ENCODE measurements at regions not wholly inside any gene's neighbourhood (a gene's known extent, or its start where the extent isn't known, plus 50 kb on each side); places are given as distances from the start of the nearest gene placed in this dataset.

DNA sequence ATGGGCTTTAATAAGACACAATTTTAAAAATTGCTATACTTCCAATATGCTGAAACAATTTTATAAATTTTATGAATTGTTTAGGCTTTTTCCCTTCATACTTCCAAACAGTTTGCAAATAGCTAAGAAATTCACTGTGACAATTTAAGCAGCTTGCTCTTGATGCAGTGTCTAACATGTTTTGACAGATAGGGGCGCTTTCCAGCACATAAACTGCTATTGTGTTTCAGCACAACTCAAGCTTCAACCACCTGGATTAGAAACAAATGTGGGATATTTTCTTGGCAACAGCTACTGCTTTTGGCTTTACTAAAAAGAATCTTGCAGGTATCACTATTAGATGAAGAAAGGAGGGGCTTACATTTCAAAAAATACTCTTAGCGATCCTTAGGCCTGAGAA is 565.8 kb upstream of the DPPA4 start:
- DNase-seq (ENCODE audit: low read depth): no peak

- no peak for DNase-seq (ENCODE audit: low read depth)
Observed at GRCh38 chr3:109910772-109911171, 573.4 kb upstream of the DPPA4 start.

DNA sequence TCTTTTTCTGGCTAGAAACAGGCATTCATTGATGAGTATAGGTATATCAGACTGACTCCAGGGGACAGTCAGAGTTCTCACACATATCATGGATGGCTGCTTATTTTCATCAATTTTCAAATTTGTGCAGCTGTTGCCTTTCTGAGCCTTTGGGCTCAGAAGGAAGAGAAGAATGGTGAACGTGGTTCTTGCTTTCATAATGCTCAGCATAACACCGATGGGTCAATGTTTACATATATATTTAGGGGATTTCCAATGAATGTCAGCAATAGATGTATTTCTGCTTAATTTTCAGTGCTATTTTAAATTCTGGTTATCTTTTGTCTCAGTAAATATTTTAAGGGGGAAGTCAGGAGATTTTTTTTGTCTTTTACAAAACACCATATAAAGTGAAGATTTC is 581.4 kb upstream of the DPPA4 start:
- DNase-seq (ENCODE audit: low read depth): no peak

- DNase-seq (ENCODE audit: low read depth): no peak
Observed at GRCh38 chr3:109920749-109921148, 583.4 kb upstream of the DPPA4 start.

DNA sequence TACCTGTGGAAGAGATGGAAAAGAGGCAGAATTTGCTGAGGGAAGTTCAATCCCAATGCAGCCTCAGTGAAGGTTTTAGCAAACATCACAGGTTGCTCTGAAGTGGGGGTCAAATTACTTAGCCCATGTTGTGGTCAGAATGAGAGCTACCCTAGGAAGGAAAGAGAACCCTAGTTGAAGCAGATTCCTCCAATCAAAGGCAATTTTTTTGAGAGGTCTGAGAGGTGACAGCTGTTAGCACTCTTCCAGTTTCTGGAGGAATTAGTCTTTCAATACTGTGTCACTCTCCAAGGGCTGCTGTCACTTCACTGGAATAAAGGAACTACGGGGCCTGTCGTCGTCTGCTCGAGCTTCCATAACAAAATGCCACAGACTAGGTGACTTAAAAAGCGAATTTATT is 584.2 kb upstream of the DPPA4 start:
- no peak for DNase-seq (ENCODE audit: low read depth)

DNA sequence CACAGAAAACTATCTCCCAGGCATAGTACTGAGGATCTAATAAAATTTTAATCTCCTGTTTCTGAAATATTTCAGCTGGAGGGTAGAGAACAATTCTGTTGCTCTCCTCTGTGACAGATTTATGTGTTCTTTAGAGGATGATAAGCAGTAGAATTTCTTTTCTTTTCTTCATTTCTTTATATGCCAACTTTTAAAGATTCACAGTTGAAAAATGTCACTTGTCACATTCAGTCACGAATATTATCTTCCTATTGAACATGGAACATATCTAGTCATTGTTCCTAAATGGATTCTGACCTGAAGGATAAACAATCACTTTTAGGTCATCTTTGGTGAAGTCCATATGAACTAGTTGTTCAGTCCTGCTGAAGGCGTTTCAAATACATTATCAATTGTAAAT is 585.5 kb upstream of the DPPA4 start:
- no peak for DNase-seq (ENCODE audit: low read depth)

- DNase-seq (ENCODE audit: low read depth): no peak
Observed at GRCh38 chr3:109923431-109923830, 586.1 kb upstream of the DPPA4 start.

- no peak for DNase-seq (ENCODE audit: low read depth)
Observed at GRCh38 chr3:109924196-109924595, 586.9 kb upstream of the DPPA4 start.

DNA sequence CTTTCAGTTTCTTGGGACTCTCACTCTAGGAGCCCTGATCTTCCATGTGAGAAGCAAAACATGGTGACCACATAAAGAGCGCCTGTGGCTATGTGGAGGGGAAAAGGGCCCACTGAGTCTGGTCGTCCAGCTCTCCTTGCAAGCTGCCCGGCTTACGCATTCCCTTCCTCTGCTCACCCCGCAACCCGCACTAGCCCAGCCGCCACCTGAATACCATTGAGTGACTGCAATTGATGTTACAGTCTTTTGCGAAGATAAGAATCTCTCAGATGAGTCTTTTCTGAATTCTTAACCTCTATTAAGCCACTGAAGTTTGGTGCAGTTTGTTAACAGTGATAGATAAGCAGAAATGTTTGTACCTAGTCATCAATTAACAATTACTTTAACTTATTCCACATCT is 589.0 kb upstream of the DPPA4 start:
- no peak for DNase-seq (ENCODE audit: low read depth)

GRCh38 chr3:109927161-109927560 is 589.8 kb upstream of the DPPA4 start:
- no peak for DNase-seq (ENCODE audit: low read depth)

- no peak for DNase-seq (ENCODE audit: low read depth)
Observed at GRCh38 chr3:109927726-109928125, 590.4 kb upstream of the DPPA4 start.

GRCh38 chr3:109930582-109930981 is 593.2 kb upstream of the DPPA4 start:
- no peak for DNase-seq (ENCODE audit: low read depth)

DNA sequence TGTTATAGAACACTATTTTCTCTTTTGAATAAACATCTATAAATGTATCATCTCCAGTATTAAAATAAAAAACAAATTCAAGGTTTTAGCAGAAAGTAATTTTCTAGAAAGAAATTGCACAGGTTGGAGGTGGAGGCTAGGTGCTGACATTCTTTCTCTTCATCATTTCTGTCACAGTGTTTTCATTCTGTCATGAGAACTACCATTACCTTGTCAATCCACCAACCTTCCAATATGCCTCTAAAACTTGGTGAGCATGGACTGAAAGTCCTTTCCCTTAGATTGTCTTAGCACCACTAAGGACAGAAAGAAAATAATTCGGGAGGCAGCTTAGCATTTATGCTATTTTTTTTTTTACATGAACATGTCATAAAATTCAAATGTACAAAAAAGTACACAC is 596.2 kb upstream of the DPPA4 start:
- DNase-seq (ENCODE audit: low read depth): no peak

GRCh38 chr3:109939817-109940216 is 602.5 kb upstream of the DPPA4 start:
- no peak for DNase-seq (ENCODE audit: low read depth)

- no peak for DNase-seq (ENCODE audit: low read depth)
Observed at GRCh38 chr3:109943181-109943580, 605.8 kb upstream of the DPPA4 start.

DNA sequence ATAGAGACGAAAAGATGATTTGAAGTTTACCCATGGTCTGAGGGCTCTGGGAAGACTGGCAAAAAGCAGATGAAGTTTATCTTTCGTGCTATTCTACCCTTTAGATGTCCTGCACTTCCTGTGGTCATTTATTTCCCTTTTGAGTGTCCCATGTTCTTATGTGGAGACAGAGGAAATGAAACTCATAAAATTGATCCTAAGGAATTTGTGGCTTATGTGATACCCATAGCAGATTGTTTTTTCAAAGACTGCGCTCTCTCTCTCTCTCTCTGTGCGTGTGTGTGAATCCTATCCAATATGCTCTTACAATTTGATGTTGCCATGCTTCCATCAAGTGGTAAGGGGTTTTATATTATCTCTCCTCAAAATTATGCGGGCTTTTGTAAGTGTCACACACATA is 607.5 kb upstream of the DPPA4 start:
- no peak for DNase-seq (ENCODE audit: low read depth)

DNA sequence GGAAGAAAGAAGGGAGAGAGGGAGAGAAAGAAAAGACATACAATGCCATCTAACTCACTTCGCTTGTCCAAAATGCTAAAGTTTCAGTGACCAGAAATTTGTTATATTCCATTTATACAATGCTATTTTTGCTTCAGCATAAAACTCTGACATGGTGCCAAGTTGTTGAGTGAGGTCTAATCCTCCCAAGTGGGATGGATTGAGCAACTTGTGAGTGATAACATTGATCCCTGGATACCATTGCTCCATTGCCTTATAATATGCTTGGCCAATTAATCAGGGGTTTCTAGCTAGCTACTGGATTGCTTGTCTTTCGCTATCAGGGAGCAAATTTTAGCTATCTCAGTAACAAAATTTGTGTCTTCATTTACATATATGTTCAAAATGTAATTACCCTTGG is 615.6 kb upstream of the DPPA4 start:
- no peak for DNase-seq (ENCODE audit: low read depth)

DNA sequence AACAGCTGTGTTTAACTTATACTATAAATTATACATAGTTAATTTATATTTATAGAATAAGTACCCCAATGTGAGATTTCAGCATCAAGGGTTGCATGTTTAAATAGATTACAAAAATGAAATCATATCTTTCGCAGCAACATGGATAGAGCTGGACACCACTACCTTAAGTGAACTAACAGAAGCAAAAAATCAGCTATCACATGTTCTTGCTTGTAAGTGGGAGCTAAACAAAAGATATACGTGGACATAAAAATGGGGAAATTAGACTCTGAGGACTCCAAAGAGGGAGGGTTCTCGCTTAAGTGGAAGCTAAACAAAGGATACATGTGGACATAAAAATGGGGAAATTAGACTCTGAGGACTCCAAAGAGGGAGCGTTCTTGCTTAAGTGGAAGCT is 626.5 kb upstream of the DPPA4 start:
- no peak for DNase-seq (ENCODE audit: low read depth)

GRCh38 chr3:109973733-109974132 is 636.4 kb upstream of the DPPA4 start:
- DNase-seq (ENCODE audit: low read depth): no peak

DNA sequence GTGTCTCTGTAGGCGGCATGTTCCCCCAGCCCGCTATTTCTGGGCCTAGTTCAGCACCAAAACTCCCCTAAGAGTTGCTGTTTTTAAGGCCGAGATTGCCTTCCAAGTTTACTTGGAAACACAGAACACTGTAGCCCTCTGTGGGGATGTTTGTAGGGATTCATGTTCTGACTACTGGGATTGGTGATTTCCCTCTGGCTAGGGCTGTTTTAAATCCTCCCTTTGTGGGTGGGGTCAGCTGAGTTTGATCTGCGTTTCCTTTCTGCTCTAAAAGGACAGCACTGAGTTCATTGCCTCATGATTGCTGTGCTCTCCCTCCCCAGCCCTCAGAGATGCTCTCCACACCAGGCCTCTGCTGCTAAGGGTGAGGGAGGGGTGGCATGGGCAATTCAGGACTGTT is 640.6 kb upstream of the DPPA4 start:
- no peak for DNase-seq (ENCODE audit: low read depth)

GRCh38 chr3:109982201-109982600 is 644.9 kb upstream of the DPPA4 start:
- DNase-seq (ENCODE audit: low read depth): no peak

GRCh38 chr3:109984976-109985375 is 647.6 kb upstream of the DPPA4 start:
- DNase-seq (ENCODE audit: low read depth): no peak

DNA sequence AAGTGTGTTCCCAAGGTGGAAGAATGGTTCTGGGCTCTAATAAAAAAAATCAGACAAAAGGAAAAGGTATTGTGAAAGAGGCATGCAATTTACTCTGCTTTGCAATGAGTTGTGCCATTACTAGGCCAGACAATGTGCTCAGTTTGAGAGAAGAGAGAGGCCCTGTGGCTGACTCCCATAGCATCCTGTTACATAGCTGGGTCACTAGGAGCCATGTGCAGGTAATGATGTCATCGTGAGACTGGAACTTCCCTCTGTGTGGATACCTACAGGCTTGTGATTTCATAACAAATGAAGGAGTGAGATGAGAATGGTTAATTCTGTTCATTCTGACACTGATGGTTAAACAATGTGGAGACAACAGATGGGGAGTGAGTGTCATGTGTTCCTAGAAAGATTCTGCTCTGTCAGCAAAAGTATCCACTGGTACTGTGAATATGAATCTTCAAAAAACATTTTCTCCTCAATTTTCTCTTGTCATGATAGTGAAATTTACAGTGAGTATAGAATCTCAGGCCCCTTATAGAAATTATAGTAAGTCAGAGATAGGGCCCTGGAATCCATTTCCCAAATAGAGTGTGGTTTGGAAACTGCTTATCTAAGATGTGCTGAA is 648.7 kb upstream of the DPPA4 start:
- DNase-seq (ENCODE audit: low read depth): no peak

GRCh38 chr3:109994853-109995252 is 657.5 kb upstream of the DPPA4 start:
- DNase-seq (ENCODE audit: low read depth): no peak

- no peak for DNase-seq (ENCODE audit: low read depth)
Observed at GRCh38 chr3:109995377-109995776, 658.0 kb upstream of the DPPA4 start.
